HCT116 (cell line): ENCODE measurements at regions not wholly inside any gene's neighbourhood (a gene's known extent, or its start where the extent isn't known, plus 50 kb on each side); places are given as distances from the start of the nearest gene placed in this dataset.

Source experiments
- ATAC-seq: fragments of 200-7000 bp; cut with Tn5 transposase; 2 replicates; pipeline ENCODE4 v1.9.1; 2020; ENCODE audit warnings: mild to moderate bottlenecking, moderate library complexity
- BruUV-seq: library from RNA; stranded (reverse); fragments of 400-500 nt; replicated peaks from 2 replicates; lab custom pipeline; 2021; lab: Mats Ljungman, UMichigan
- CTCF ChIA-PET: fragments of 300-600 bp; sonication (Branson Sonifier 250); formaldehyde crosslinking; loops from one replicate; lab custom pipeline; 2021; ENCODE audit warnings: antibody characterized with exemption; lab: Charles Lee
- POLR2A ChIA-PET: fragments of 300-600, 350-600 bp; sonication (Branson Sonifier 250); formaldehyde crosslinking; loops from one replicate; lab custom pipeline; 2021; ENCODE audit warnings: antibody characterized with exemption; lab: Charles Lee
- RAD21 ChIA-PET, 2 experiments: fragments of 300-600 bp; sonication (Branson Sonifier 250); formaldehyde crosslinking; loops; one replicate each; lab custom pipeline; 2023; ENCODE audit warnings: low total read pairs in 2 of 2; ENCODE audit not compliant: uncharacterized antibody in 2 of 2, unreplicated experiment in 2 of 2, low non-redundant PET in 1 of 2; lab: Charles Lee
- DNase-seq: peaks from one replicate; pipeline ENCODE4 v3.0.0-alpha.2; 2010; ENCODE audit warnings: low read depth, low spot score
- H2AFZ ChIP-seq: fragments of 200-600 bp; shearing (Covaris generic), sonication (generic); 2 replicates; pipeline ENCODE4 v1.6.1; 2017; ENCODE audit warnings: low read depth, mixed run types, mixed read lengths, antibody characterized with exemption, low read length; ENCODE audit not compliant: poor library complexity, severe bottlenecking
- H3K27ac ChIP-seq: 2 replicates; pipeline ENCODE4 v1.5.1; 2012; ENCODE audit warnings: low read depth, low read length
- H3K27me3 ChIP-seq: fragments of 200-600 bp; sonication (generic); 2 replicates; pipeline ENCODE4 v1.6.1; 2016; ENCODE audit warnings: mixed run types, low read length, mixed read lengths; ENCODE audit not compliant: insufficient read depth
- H3K36me3 ChIP-seq, 2 experiments: fragments of 200-500 bp in 1 of 2; fragments of 200-600 bp in 1 of 2; sonication (Bioruptor generic) in 1 of 2; sonication (generic) in 1 of 2; 2 replicates each; pipeline versions ENCODE4 v1.5.1 to v1.6.1; 2014 to 2016; ENCODE audit warnings: low read length in 2 of 2, inconsistent platforms in 1 of 2, mixed read lengths in 1 of 2, mixed run types in 1 of 2; ENCODE audit not compliant: insufficient read depth in 2 of 2, control insufficient read depth in 1 of 2
- H3K4me1 ChIP-seq, 2 experiments: fragments of 200-600 bp in 1 of 2; sonication (generic) in 1 of 2; 2 replicates each; pipeline versions ENCODE4 v1.5.1 to v1.6.1; 2012 to 2017; ENCODE audit warnings: low read length in 2 of 2, inconsistent platforms in 1 of 2, mild to moderate bottlenecking in 1 of 2, mixed read lengths in 1 of 2, mixed run types in 1 of 2, moderate library complexity in 1 of 2; ENCODE audit not compliant: insufficient read depth in 2 of 2, control insufficient read depth in 1 of 2
- H3K4me2 ChIP-seq: fragments of 200-600 bp; sonication (generic); 2 replicates; pipeline ENCODE4 v1.6.1; 2017; ENCODE audit warnings: mixed run types, low read length, mixed read lengths
- H3K4me3 ChIP-seq, 2 experiments: fragments of 200-600 bp in 1 of 2; sonication (generic) in 1 of 2; replicated peaks in 1 of 2; 2 replicates each; pipeline ENCODE4 v1.5.1; 2011 to 2016; ENCODE audit warnings: low read length in 2 of 2, control low read depth in 1 of 2, low read depth in 1 of 2, mild to moderate bottlenecking in 1 of 2, mixed read lengths in 1 of 2, mixed run types in 1 of 2
- H3K79me2 ChIP-seq: fragments of 200-600 bp; sonication (generic); 2 replicates; pipeline ENCODE4 v1.6.1; 2017; ENCODE audit warnings: mild to moderate bottlenecking, mixed run types, low read length, moderate library complexity, mixed read lengths; ENCODE audit not compliant: insufficient read depth
- H3K9ac ChIP-seq: fragments of 200-600 bp; sonication (generic); 2 replicates; pipeline ENCODE4 v1.6.1; 2016; ENCODE audit warnings: low read length, mixed read lengths
- H3K9me2 ChIP-seq: fragments of 200-600 bp; sonication (generic), shearing (Covaris generic); 2 replicates; pipeline ENCODE4 v1.6.1; 2017; ENCODE audit warnings: mixed run types, mild to moderate bottlenecking, moderate library complexity; ENCODE audit not compliant: insufficient read depth
- H3K9me3 ChIP-seq, 2 experiments: fragments of 200-500 bp in 1 of 2; fragments of 200-600 bp in 1 of 2; sonication (Bioruptor generic) in 1 of 2; sonication (generic) in 1 of 2; 2 replicates each; pipeline ENCODE4 v1.6.1; 2014 to 2017; ENCODE audit warnings: low read length in 2 of 2, mixed read lengths in 2 of 2, inconsistent platforms in 1 of 2, low read depth in 1 of 2, mild to moderate bottlenecking in 1 of 2, mixed run types in 1 of 2, moderate library complexity in 1 of 2; ENCODE audit not compliant: control insufficient read depth in 1 of 2, insufficient read depth in 1 of 2
- H4K20me1 ChIP-seq: fragments of 200-600 bp; sonication (generic), shearing (Covaris generic); 2 replicates; pipeline ENCODE4 v1.6.1; 2017; ENCODE audit warnings: mixed run types, mild to moderate bottlenecking, moderate library complexity; ENCODE audit not compliant: insufficient read depth
- ATF3 ChIP-seq: IDR thresholded peaks from 2 replicates; pipeline ENCODE4 v1.6.1; 2012
- CBX3 ChIP-seq: IDR thresholded peaks from 2 replicates; pipeline ENCODE4 v1.6.1; 2012; ENCODE audit warnings: low read depth
- CEBPB ChIP-seq: IDR thresholded peaks from 2 replicates; pipeline ENCODE4 v1.6.1; 2012; ENCODE audit warnings: low read depth
- CTCF ChIP-seq, 3 experiments: fragments of 200-600 bp in 1 of 3; sonication (generic) in 1 of 3; IDR thresholded peaks in 2 of 3; conservative IDR thresholded peaks in 1 of 3; 2 replicates each; pipeline ENCODE4 v1.5.1; 2012 to 2017; ENCODE audit warnings: low read depth in 2 of 3, low read length in 2 of 3, antibody characterized with exemption in 1 of 3, borderline replicate concordance in 1 of 3, control low read depth in 1 of 3, mild to moderate bottlenecking in 1 of 3, mixed read lengths in 1 of 3, mixed run types in 1 of 3, moderate library complexity in 1 of 3; ENCODE audit not compliant: insufficient read depth in 1 of 3
- EGR1 ChIP-seq: IDR thresholded peaks from 2 replicates; pipeline ENCODE4 v1.6.1; 2012; ENCODE audit warnings: low read depth
- ELF1 ChIP-seq: IDR thresholded peaks from 2 replicates; pipeline ENCODE4 v1.6.1; 2012; ENCODE audit warnings: low read depth, borderline replicate concordance
- EZH2 ChIP-seq: fragments of 200-600 bp; sonication (generic); IDR thresholded peaks from 2 replicates; pipeline ENCODE4 v1.6.1; 2017; ENCODE audit warnings: antibody characterized with exemption, mixed run types
- EZH2phosphoT487 ChIP-seq: fragments of 200-600 bp; IDR thresholded peaks from 2 replicates; pipeline ENCODE4 v1.6.1; 2018; ENCODE audit warnings: antibody characterized with exemption, borderline replicate concordance
- JUND ChIP-seq: IDR thresholded peaks from 2 replicates; pipeline ENCODE4 v1.6.1; 2012
- POLR2A ChIP-seq: IDR thresholded peaks from 2 replicates; pipeline ENCODE4 v1.7.0; 2011; ENCODE audit warnings: borderline replicate concordance; ENCODE audit not compliant: insufficient read depth, insufficient read length; ENCODE audit errors: extremely low read depth
- POLR2AphosphoS5 ChIP-seq: IDR thresholded peaks from 2 replicates; pipeline ENCODE4 v1.6.1; 2011; ENCODE audit warnings: mild to moderate bottlenecking, low read depth, low read length, moderate library complexity
- RAD21 ChIP-seq: IDR thresholded peaks from 2 replicates; pipeline ENCODE4 v1.6.1; 2012; ENCODE audit warnings: low read depth, mild to moderate bottlenecking
- SIN3A ChIP-seq: IDR thresholded peaks from 2 replicates; pipeline ENCODE4 v1.6.1; 2012; ENCODE audit warnings: low read depth
- SP1 ChIP-seq: IDR thresholded peaks from 2 replicates; pipeline ENCODE4 v1.6.1; 2012; ENCODE audit warnings: low read depth
- TCF7L2 ChIP-seq: IDR thresholded peaks from 2 replicates; pipeline ENCODE4 v1.7.0; 2011; ENCODE audit warnings: borderline replicate concordance, inconsistent platforms; ENCODE audit not compliant: insufficient read depth, insufficient read length; ENCODE audit errors: extremely low read depth
- ZBTB33 ChIP-seq: IDR thresholded peaks from 2 replicates; pipeline ENCODE4 v1.6.1; 2011; ENCODE audit warnings: mild to moderate bottlenecking, low read length, moderate library complexity; ENCODE audit not compliant: insufficient replicate concordance; ENCODE audit errors: extremely low read depth
- ZFX ChIP-seq: fragments of 450-650 bp; IDR thresholded peaks from 2 replicates; pipeline ENCODE4 v1.6.1; 2017
- ZNF274 ChIP-seq: fragments of 200-500 bp; sonication (Bioruptor generic); IDR thresholded peaks from 2 replicates; pipeline ENCODE4 v1.6.1; 2014; ENCODE audit warnings: mild to moderate bottlenecking, low read depth, low read length, inconsistent platforms
- intact Hi-C: fragments of 100-400 bp; cut with micrococcal nuclease; formaldehyde crosslinking; loops from 2 replicates; pipeline ENCODE4 v1.10.0; 2022

GRCh38 chr5:128649192-128649591, 111.1 kb upstream of the FBN2 start:
- TF ChIP-seq ZBTB33 = no peak
- TF ChIP-seq POLR2A = no peak
- TF ChIP-seq SIN3A = no peak
- 0 out of 2 replicates have a peak, but pooled peaks have one; percentile 10 for TF ChIP-seq JUND
- TF ChIP-seq EZH2 = no peak
- TF ChIP-seq SP1 = no peak
- no peak for TF ChIP-seq CBX3
- TF ChIP-seq RAD21 = no peak
- DNase-seq = no peak
- no peaks in the 10 kb centered on the region for H3K36me3 ChIP-seq
- ChIA-PET POLR2A (no interaction called here), RAD21 (no interaction called here), CTCF (no interaction called here)
- no peaks in the 10 kb centered on the region for H3K27me3 ChIP-seq
- H3K9me3 ChIP-seq = no peaks in the 10 kb centered on the region
- BruUV-seq = no TSS peak
- no peak overlapping the region for H3K27ac ChIP-seq
- H3K9me2 ChIP-seq = no peaks in the 10 kb centered on the region
- H3K4me2 ChIP-seq = no peak overlapping the region
- no peak overlapping the region for H2AFZ ChIP-seq
- ATAC-seq = no peak
- no peak overlapping the region for H3K4me3 ChIP-seq
- no peaks in the 10 kb centered on the region for H4K20me1 ChIP-seq
- H3K79me2 ChIP-seq = no peaks in the 10 kb centered on the region
- intact Hi-C loops = no loop called here
- H3K4me1 ChIP-seq = no peaks in the 10 kb centered on the region
- H3K9ac ChIP-seq = no peak overlapping the region

GRCh38 chr5:128662997-128663396, 125.0 kb upstream of the FBN2 start:
- H3K27me3 ChIP-seq = no peaks in the 10 kb centered on the region
- intact Hi-C loops = no loop called here
- DNase-seq (no peak), ATAC-seq (no peak)
- ChIA-PET CTCF (no interaction called here), RAD21 (no interaction called here), POLR2A (no interaction called here)
- no peak overlapping the region for H3K4me2 ChIP-seq
- no peaks in the 10 kb centered on the region for H3K9me3 ChIP-seq
- H3K4me1 ChIP-seq = no peaks in the 10 kb centered on the region
- H3K9ac ChIP-seq = no peak overlapping the region
- BruUV-seq = no TSS peak
- no peak overlapping the region for H3K27ac ChIP-seq
- H4K20me1 ChIP-seq = no peaks in the 10 kb centered on the region
- no peaks in the 10 kb centered on the region for H3K36me3 ChIP-seq
- H3K79me2 ChIP-seq = no peaks in the 10 kb centered on the region
- H3K4me3 ChIP-seq = no peak overlapping the region
- no peak overlapping the region for H2AFZ ChIP-seq
- no peaks in the 10 kb centered on the region for H3K9me2 ChIP-seq
- TF ChIP-seq ATF3 (no peak), SP1 (no peak), POLR2AphosphoS5 (no peak), CEBPB (no peak), ZNF274 (no peak), SIN3A (no peak), ZFX (no peak), EGR1 (no peak), RAD21 (no peak), EZH2phosphoT487 (no peak), ELF1 (no peak), JUND (no peak), POLR2A (no peak), EZH2 (no peak), CTCF (IDR thresholded peaks at IDR 0.05 in 2 of 3, conservative IDR thresholded peaks at IDR 0.05 in 1 of 3; ENCODE audit: borderline replicate concordance in 1 of 3, insufficient read depth in 1 of 3, low read depth in 2 of 3, low read length in 2 of 3) (no peak), TCF7L2 (no peak)
